Uterus (tissue), 3 donors: ENCODE measurements at regions not wholly inside any gene's neighbourhood (a gene's known extent, or its start where the extent isn't known, plus 50 kb on each side); places are given as distances from the start of the nearest gene placed in this dataset.

Experiments used
- DNase-seq, 2 donors: peaks; one replicate each; pipeline ENCODE4 v3.0.0-alpha.2; 2019 to 2020
- H3K27ac ChIP-seq, 2 donors: fragments of 200-600 bp; sonication (generic); 1 replicate in 1 of 2; 2 replicates in 1 of 2; pipeline ENCODE4 v1.5.1; 2016 to 2018
- H3K27me3 ChIP-seq, 2 donors: fragments of 200-600 bp; sonication (generic); one replicate each; pipeline ENCODE4 v1.5.1; 2018 to 2019; ENCODE audit warnings: control low read depth in 1 of 2
- H3K36me3 ChIP-seq, 2 donors: fragments of 200-600 bp; sonication (generic); one replicate each; pipeline ENCODE4 v1.5.1; 2019; ENCODE audit warnings: control low read depth in 1 of 2
- H3K4me1 ChIP-seq, 2 donors: fragments of 200-600 bp; sonication (generic); one replicate each; pipeline ENCODE4 v1.5.1; 2018 to 2019; ENCODE audit warnings: control low read depth in 1 of 2
- H3K4me3 ChIP-seq, 2 donors: fragments of 200-600 bp; sonication (generic); 1 replicate in 1 of 2; 2 replicates in 1 of 2; pipeline ENCODE4 v1.5.1; 2018 to 2019; ENCODE audit warnings: mild to moderate bottlenecking in 1 of 2
- H3K9me3 ChIP-seq, 2 donors: fragments of 200-600 bp; sonication (generic); one replicate each; pipeline ENCODE4 v1.5.1; 2019; ENCODE audit warnings: control low read depth in 1 of 2
- CTCF ChIP-seq, 4 experiments: fragments of 200-600 bp in 2 of 4; fragments of 450-650 bp in 2 of 4; sonication (generic) in 2 of 4; IDR thresholded peaks; one replicate each; pipeline ENCODE4 v1.5.1; 2016 to 2019; ENCODE audit warnings: antibody characterized with exemption in 4 of 4, mild to moderate bottlenecking in 2 of 4, moderate library complexity in 1 of 4
- POLR2A ChIP-seq, 2 donors: fragments of 450-650 bp; IDR thresholded peaks; one replicate each; pipeline ENCODE4 v1.6.1; 2016; ENCODE audit warnings: antibody characterized with exemption in 2 of 2, mild to moderate bottlenecking in 1 of 2, moderate library complexity in 1 of 2
- intact Hi-C: fragments of 100-400 bp; cut with DNase I; formaldehyde crosslinking; loops from one replicate; pipeline ENCODE4 v1.15.1; 2023; ENCODE audit warnings: low total_unique reads
- donor health status: DM: yes; HTN: yes; CAD: no.

- no peaks in the 10 kb centered on the region for H3K36me3 ChIP-seq
- no peaks in the 10 kb centered on the region for H3K9me3 ChIP-seq
- no peak overlapping the region for H3K27ac ChIP-seq
- intact Hi-C loops: no loop called here
- H3K4me1 ChIP-seq: no peaks in the 10 kb centered on the region
- no peak overlapping the region for H3K4me3 ChIP-seq
- no peak for DNase-seq
- H3K27me3 ChIP-seq: no peaks in the 10 kb centered on the region
- no peak for TF ChIP-seq CTCF (IDR thresholded peaks at IDR 0.05)
- no peak for TF ChIP-seq POLR2A (IDR thresholded peaks at IDR 0.05)
Observed at GRCh38 chr1:219527994-219528393, 84.9 kb downstream of the ZC3H11B start.

GRCh38 chr1:219526074-219526473, 86.8 kb downstream of the ZC3H11B start:
- no peak overlapping the region for H3K27ac ChIP-seq
- H3K9me3 ChIP-seq: no peaks in the 10 kb centered on the region
- intact Hi-C loops: no loop called here
- H3K4me3 ChIP-seq: no peak overlapping the region
- TF ChIP-seq CTCF (IDR thresholded peaks at IDR 0.05) (no peak), POLR2A (IDR thresholded peaks at IDR 0.05) (no peak)
- no peaks in the 10 kb centered on the region for H3K4me1 ChIP-seq
- H3K27me3 ChIP-seq: no peaks in the 10 kb centered on the region
- no peaks in the 10 kb centered on the region for H3K36me3 ChIP-seq
- DNase-seq: no peak

GRCh38 chr1:219523411-219523810, 89.5 kb downstream of the ZC3H11B start:
- Histone ChIP-seq H3K36me3 (no peaks in the 10 kb centered on the region), H3K9me3 (no peaks in the 10 kb centered on the region), H3K4me1 (no peaks in the 10 kb centered on the region), H3K4me3 (no peak overlapping the region), H3K27ac (no peak overlapping the region), H3K27me3 (no peaks in the 10 kb centered on the region)
- DNase-seq: no peak
- intact Hi-C loops: no loop called here
- TF ChIP-seq POLR2A (IDR thresholded peaks at IDR 0.05) (no peak), CTCF (IDR thresholded peaks at IDR 0.05) (no peak)

- DNase-seq: no peak
- intact Hi-C loops: no loop called here
- Histone ChIP-seq H3K36me3 (no peaks in the 10 kb centered on the region), H3K4me1 (no peaks in the 10 kb centered on the region), H3K9me3 (no peaks in the 10 kb centered on the region), H3K27me3 (no peaks in the 10 kb centered on the region), H3K4me3 (no peak overlapping the region), H3K27ac (no peak overlapping the region)
- TF ChIP-seq POLR2A (IDR thresholded peaks at IDR 0.05) (no peak), CTCF (IDR thresholded peaks at IDR 0.05) (no peak)
Observed at GRCh38 chr1:219521325-219521724, 91.6 kb downstream of the ZC3H11B start.

- H3K27ac ChIP-seq: no peak overlapping the region
- H3K9me3 ChIP-seq: no peaks in the 10 kb centered on the region
- H3K4me1 ChIP-seq: no peaks in the 10 kb centered on the region
- TF ChIP-seq CTCF (IDR thresholded peaks at IDR 0.05) (no peak), POLR2A (IDR thresholded peaks at IDR 0.05) (no peak)
- H3K4me3 ChIP-seq: no peak overlapping the region
- intact Hi-C loops: no loop called here
- DNase-seq: no peak
- no peaks in the 10 kb centered on the region for H3K27me3 ChIP-seq
- H3K36me3 ChIP-seq: no peaks in the 10 kb centered on the region
Observed at GRCh38 chr1:219520241-219520640, 92.7 kb downstream of the ZC3H11B start.
